Heart left ventricle (tissue), 16 donors: ENCODE measurements at regions not wholly inside any gene's neighbourhood (a gene's known extent, or its start where the extent isn't known, plus 50 kb on each side); places are given as distances from the start of the nearest gene placed in this dataset.
A peak's percentile ranks its signal among the peaks of the same experiment; 100 is the strongest.

ENCODE experiments used
- ATAC-seq, 4 donors: fragments of 200-7000 bp; cut with Tn5 transposase; one replicate each; pipeline ENCODE4 v1.9.1; 2020 to 2022; ENCODE audit warnings: moderate library complexity in 4 of 4, mild to moderate bottlenecking in 3 of 4, moderate number of reproducible peaks in 1 of 4
- DNase-seq, 5 donors: peaks; one replicate each; pipeline ENCODE4 v3.0.0-alpha.2; 2020
- H3K27ac ChIP-seq, 12 donors: fragments of 200-600 bp; sonication (generic) in 4 of 12; one replicate each; pipeline versions ENCODE4 v1.5.0 to v1.8.0; 2016 to 2022; ENCODE audit warnings: mild to moderate bottlenecking in 2 of 12
- H3K27me3 ChIP-seq, 9 donors: fragments of 200-600 bp; sonication (generic) in 2 of 9; one replicate each; pipeline versions ENCODE4 v1.5.1 to v1.8.0; 2016 to 2022; ENCODE audit warnings: mild to moderate bottlenecking in 3 of 9
- H3K36me3 ChIP-seq, 9 donors: fragments of 200-600 bp; sonication (generic) in 2 of 9; one replicate each; pipeline versions ENCODE4 v1.5.0 to v1.8.0; 2018 to 2022; ENCODE audit warnings: mild to moderate bottlenecking in 2 of 9
- H3K4me1 ChIP-seq, 12 donors: fragments of 200-600 bp; sonication (generic) in 4 of 12; one replicate each; pipeline versions ENCODE4 v1.5.0 to v1.8.0; 2016 to 2022; ENCODE audit warnings: mild to moderate bottlenecking in 3 of 12
- H3K4me3 ChIP-seq, 12 donors: fragments of 200-600 bp; sonication (generic) in 4 of 12; one replicate each; pipeline versions ENCODE4 v1.5.0 to v1.8.0; 2017 to 2022; ENCODE audit warnings: mild to moderate bottlenecking in 9 of 12, moderate library complexity in 4 of 12
- H3K9me3 ChIP-seq, 12 donors: fragments of 200-600 bp; sonication (generic) in 4 of 12; one replicate each; pipeline versions ENCODE4 v1.5.0 to v1.8.0; 2016 to 2022; ENCODE audit warnings: mild to moderate bottlenecking in 1 of 12
- POLR2A ChIP-seq, 2 donors: fragments of 450-650 bp; IDR thresholded peaks; one replicate each; pipeline ENCODE4 v1.6.1; 2017; ENCODE audit warnings: antibody characterized with exemption in 2 of 2, mild to moderate bottlenecking in 2 of 2, moderate library complexity in 2 of 2
- WGBS, 4 donors: extraction: QIAGEN DNeasy Blood & Tissue Kit in 2 of 4; methylation state at CpG; one replicate each; pipeline versions ENCODE4 v1.1.5 to v1.1.7; 2013 to 2018; 5-methylcytosine and 5-hydroxymethylcytosine counted together
- intact Hi-C, 10 donors: fragments of 100-400 bp; cut with DNase I; formaldehyde crosslinking; loops; one replicate each; pipeline versions ENCODE4 v1.11.1 to v1.14.2; 2022
- TF ChIP-seq, protein P1 (sequence below), 12 donors: fragments of 200-600 bp; sonication (generic) in 4 of 12; IDR thresholded peaks; one replicate each; pipeline versions ENCODE4 v1.5.0 to v1.8.0; 2018 to 2022; ENCODE audit warnings: antibody characterized with exemption in 12 of 12, mild to moderate bottlenecking in 5 of 12
- donor health status: ischemic (EF 13 %, LVEDD 7.1; RV severe dilation, severe dysfunction).
- donor health status: healthy with polysubstance abuse.
- donor health status: DM: no; HTN: yes; CAD: no.
- donor health status: DM: no; HTN: no; CAD: no.
- donor health status: ischemic (EF 25% LVEDD 6.9; RV normal size, moderate dysfunction).
- donor health status: ischemic (EF 25% LVEDD 5.7; RV mildly dilated, moderate dysfunction).
- donor health status: healthy.
- donor health status: DM: yes; HTN: yes; CAD: no.
- donor health status: ischemic (EF 35%, LVEDD 5.7; RV mildly dilated, moderate dysfunction).
- donor health status: nonischemic (EF 11% LVEDD 7.7; RV severe dilation, severe dysfunction).
- donor health status: DM: yes; HTN: yes; CAD: no.
- donor health status: PGD.
- donor health status: ischemic (EF 29% LVEDD 5.4; RV normal size, mild dysfunction).
- donor health status: nonischemic (EF 23%, LVEDD 6.1; RV moderate dilation, normal function).

DNA sequence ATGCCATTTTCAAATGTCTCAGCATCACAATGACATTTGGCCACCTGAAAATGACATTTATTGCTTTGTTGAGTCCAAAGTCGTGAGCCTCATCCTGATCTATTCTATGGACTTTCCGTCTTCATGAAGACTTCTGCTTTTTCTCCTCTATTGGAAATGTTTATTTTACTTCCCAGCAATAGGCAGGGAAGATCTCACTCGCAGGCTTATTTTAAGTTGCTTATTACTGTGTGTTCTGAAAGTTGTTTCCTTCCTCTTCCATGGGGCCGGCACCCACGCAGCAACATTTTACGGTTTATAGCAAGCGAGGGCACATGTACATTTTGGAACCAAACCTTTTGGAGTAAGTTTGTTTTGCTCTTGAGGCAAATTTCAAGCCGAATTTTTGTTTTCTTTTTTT is 221.0 kb upstream of the KLF6 start:
- WGBS, 4 donors, result 66 to 74% (median 70%) methylated on average over 8 of the region's 8 CpGs

DNA sequence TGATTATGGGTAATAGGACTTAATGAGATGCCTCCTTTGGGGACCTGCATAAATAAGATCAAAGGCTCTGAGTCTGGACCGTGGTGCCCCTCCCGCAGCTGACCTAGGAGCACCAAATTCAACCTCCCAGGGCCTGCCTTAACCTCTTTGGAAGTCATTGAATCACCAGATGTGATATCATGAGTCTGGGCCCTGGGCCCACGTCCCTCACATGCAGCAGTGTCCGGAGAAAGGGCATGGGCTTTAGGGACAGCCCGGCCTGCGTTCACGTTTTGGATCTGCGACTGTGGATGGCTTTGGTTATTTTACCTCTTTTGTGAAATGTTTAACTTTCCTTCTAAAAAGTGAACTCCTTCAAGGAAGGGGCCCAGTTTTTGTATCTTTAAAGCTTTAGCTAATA is 220.0 kb upstream of the KLF6 start:
- no peaks in the 10 kb centered on the region for H3K27me3 ChIP-seq
- H3K36me3 ChIP-seq, result no peaks in the 10 kb centered on the region
- DNase-seq, result peak in 1 of 5 donors; percentile 32
- peaks cover 0 to 13% (median 0%) of the 10 kb centered on the region in 12 donors for H3K9me3 ChIP-seq
- intact Hi-C loops, result no loop called here
- no peak for TF ChIP-seq POLR2A (IDR thresholded peaks at IDR 0.05)
- TF ChIP-seq, protein P1, sequence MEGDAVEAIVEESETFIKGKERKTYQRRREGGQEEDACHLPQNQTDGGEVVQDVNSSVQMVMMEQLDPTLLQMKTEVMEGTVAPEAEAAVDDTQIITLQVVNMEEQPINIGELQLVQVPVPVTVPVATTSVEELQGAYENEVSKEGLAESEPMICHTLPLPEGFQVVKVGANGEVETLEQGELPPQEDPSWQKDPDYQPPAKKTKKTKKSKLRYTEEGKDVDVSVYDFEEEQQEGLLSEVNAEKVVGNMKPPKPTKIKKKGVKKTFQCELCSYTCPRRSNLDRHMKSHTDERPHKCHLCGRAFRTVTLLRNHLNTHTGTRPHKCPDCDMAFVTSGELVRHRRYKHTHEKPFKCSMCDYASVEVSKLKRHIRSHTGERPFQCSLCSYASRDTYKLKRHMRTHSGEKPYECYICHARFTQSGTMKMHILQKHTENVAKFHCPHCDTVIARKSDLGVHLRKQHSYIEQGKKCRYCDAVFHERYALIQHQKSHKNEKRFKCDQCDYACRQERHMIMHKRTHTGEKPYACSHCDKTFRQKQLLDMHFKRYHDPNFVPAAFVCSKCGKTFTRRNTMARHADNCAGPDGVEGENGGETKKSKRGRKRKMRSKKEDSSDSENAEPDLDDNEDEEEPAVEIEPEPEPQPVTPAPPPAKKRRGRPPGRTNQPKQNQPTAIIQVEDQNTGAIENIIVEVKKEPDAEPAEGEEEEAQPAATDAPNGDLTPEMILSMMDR (IDR thresholded peaks at IDR 0.05), result no peak
- peak overlapping the region in 1 of 12 donors; percentile 82 for H3K27ac ChIP-seq
- peak; percentile 45 to 60 (median 48) for ATAC-seq
- peaks cover 0 to 27% (median 0%) of the 10 kb centered on the region in 12 donors for H3K4me1 ChIP-seq
- no peak overlapping the region for H3K4me3 ChIP-seq
- WGBS, 4 donors, result 63 to 83% (median 71%) methylated on average over 8 of the region's 8 CpGs

More for the DNA sequence above, 221.0 kb upstream of the KLF6 start:
- H3K36me3 ChIP-seq, result no peaks in the 10 kb centered on the region
- intact Hi-C loops, result no loop called here
- H3K27ac ChIP-seq, result peak overlapping the region in 2 of 12 donors; percentile 40 to 82
- peaks cover 0 to 28% (median 0%) of the 10 kb centered on the region in 12 donors for H3K4me1 ChIP-seq
- peaks cover 0 to 7% (median 0%) of the 10 kb centered on the region in 12 donors for H3K9me3 ChIP-seq
- no peak for TF ChIP-seq POLR2A (IDR thresholded peaks at IDR 0.05)
- TF ChIP-seq, protein P1 (IDR thresholded peaks at IDR 0.05), result no peak
- no peaks in the 10 kb centered on the region for H3K27me3 ChIP-seq
- H3K4me3 ChIP-seq, result no peak overlapping the region
- ATAC-seq, result peak in 2 of 4 donors; percentile 60 to 61
- DNase-seq, result peak in 1 of 5 donors; percentile 33

DNA sequence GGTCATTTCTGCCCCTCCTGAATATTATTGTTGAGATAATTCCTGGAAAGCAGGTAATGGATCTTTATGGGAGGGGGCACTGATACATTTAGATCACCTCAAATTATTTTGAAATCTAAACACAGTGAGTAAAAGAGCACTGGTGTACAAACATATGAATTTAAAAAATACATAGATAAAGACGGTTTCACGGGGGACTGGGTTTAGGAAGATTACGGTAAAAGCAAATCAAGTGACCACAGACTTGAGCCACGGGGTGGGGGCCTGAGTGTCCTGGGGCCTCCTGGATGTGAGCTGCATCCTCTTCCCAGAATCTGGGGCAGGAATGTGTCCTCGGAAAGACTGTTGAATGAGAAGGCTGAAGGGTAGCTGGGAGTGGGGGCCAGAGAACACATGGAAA is 219.1 kb upstream of the KLF6 start:
- TF ChIP-seq POLR2A (IDR thresholded peaks at IDR 0.05), result no peak
- TF ChIP-seq, protein P1 (IDR thresholded peaks at IDR 0.05), result no peak
- DNase-seq, result no peak
- intact Hi-C loops, result no loop called here
- no peak overlapping the region for H3K27ac ChIP-seq
- H3K4me1 ChIP-seq, result peaks cover 0 to 20% (median 0%) of the 10 kb centered on the region in 12 donors
- no peaks in the 10 kb centered on the region for H3K36me3 ChIP-seq
- H3K9me3 ChIP-seq, result peaks cover 0 to 20% (median 0%) of the 10 kb centered on the region in 12 donors
- no peaks in the 10 kb centered on the region for H3K27me3 ChIP-seq
- no peak for ATAC-seq
- H3K4me3 ChIP-seq, result no peak overlapping the region
- 75 to 82% (median 75%) methylated on average over 5 of the region's 5 CpGs for WGBS, 4 donors

DNA sequence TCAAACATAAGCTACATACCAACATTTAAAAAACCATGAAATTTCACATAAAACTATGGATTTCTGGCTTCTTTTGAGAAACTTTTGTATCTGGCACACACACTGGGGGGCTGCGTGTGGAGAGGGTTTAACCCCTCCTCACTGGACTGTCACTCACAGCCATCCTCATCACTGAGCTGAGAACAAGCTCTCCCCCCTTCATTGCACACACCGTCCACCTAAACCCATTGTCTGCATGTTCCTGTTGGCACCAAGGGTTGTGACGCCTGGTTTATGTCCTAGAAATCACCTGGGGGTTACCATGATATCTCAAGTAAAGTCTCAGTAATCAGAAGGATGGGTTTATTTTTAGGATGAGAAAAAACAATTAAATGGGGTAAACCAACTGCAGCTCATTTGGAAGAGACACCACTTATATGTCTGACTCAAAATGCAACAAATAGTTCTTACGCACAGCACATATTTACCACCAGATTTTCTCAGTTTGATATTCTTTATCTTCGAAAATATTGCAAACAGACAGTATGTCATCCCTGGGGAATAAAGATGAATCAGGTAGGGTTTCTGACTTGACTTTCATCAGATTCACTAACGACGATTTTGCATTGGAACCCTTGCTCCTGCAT is 218.5 kb upstream of the KLF6 start:
- no peaks in the 10 kb centered on the region for H3K36me3 ChIP-seq
- peaks cover 0 to 20% (median 0%) of the 10 kb centered on the region in 12 donors for H3K4me1 ChIP-seq
- no peak for ATAC-seq
- intact Hi-C loops, result no loop called here
- H3K27me3 ChIP-seq, result no peaks in the 10 kb centered on the region
- no peak overlapping the region for H3K4me3 ChIP-seq
- H3K27ac ChIP-seq, result no peak overlapping the region
- 89 to 93% (median 93%) methylated on average over 7 of the region's 7 CpGs for WGBS, 4 donors
- no peak for DNase-seq
- TF ChIP-seq, protein P1 (IDR thresholded peaks at IDR 0.05), result no peak
- no peak for TF ChIP-seq POLR2A (IDR thresholded peaks at IDR 0.05)
- peaks cover 0 to 17% (median 0%) of the 10 kb centered on the region in 12 donors for H3K9me3 ChIP-seq
